ENCODE measurements at regions not wholly inside any gene's neighbourhood (a gene's known extent, or its start where the extent isn't known, plus 50 kb on each side); places are given as distances from the start of the nearest gene placed in this dataset.
"Not testable (repeated sequence)": the region's sequence is repeated elsewhere in the genome, so short reads cannot be mapped to it uniquely, and the experiment has no call there.

DNA sequence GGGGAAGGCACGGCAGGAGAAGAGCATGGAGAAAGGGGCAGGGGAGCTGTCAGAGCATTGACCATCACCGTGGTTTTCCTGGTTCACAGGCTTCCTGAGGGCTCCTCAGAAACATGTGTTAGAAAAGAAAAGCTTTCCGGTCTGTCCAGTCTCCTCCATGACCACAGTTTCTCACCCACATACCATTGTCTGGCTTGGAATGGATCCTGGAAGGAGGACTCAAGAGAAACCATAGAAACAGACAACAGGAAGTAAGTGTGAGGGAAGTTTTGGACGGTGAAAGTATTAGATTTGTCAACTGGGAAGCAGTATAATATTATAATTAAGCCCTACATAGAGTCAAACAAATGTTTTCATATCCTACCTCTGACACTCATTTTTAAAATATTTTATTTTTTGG is 52.7 kb upstream of the NOTCH2NLA start:
- not testable (repeated sequence) for TF ChIP-seq TOX (CRISPR knock-in tag; IDR thresholded peaks at IDR 0.05; ENCODE audit: borderline replicate concordance); ARNTL (CRISPR knock-in tag; IDR thresholded peaks at IDR 0.05; ENCODE audit: borderline replicate concordance, low read depth); ZFP30 (CRISPR knock-in tag; IDR thresholded peaks at IDR 0.05); CREB5 (CRISPR knock-in tag; IDR thresholded peaks at IDR 0.05; ENCODE audit: low read depth); ZFP3 (CRISPR knock-in tag; IDR thresholded peaks at IDR 0.05); ZC3H10 (CRISPR knock-in tag; IDR thresholded peaks at IDR 0.05); ZNF70 (CRISPR knock-in tag; IDR thresholded peaks at IDR 0.05); ISL1 (CRISPR knock-in tag; IDR thresholded peaks at IDR 0.05); PATZ1 (CRISPR knock-in tag; IDR thresholded peaks at IDR 0.05; ENCODE audit: borderline replicate concordance); OSR1 (CRISPR knock-in tag; IDR thresholded peaks at IDR 0.05); PPARA (CRISPR knock-in tag; IDR thresholded peaks at IDR 0.05; ENCODE audit: borderline replicate concordance); SNAI2 (CRISPR knock-in tag; IDR thresholded peaks at IDR 0.05)
- TF ChIP-seq, protein P1, sequence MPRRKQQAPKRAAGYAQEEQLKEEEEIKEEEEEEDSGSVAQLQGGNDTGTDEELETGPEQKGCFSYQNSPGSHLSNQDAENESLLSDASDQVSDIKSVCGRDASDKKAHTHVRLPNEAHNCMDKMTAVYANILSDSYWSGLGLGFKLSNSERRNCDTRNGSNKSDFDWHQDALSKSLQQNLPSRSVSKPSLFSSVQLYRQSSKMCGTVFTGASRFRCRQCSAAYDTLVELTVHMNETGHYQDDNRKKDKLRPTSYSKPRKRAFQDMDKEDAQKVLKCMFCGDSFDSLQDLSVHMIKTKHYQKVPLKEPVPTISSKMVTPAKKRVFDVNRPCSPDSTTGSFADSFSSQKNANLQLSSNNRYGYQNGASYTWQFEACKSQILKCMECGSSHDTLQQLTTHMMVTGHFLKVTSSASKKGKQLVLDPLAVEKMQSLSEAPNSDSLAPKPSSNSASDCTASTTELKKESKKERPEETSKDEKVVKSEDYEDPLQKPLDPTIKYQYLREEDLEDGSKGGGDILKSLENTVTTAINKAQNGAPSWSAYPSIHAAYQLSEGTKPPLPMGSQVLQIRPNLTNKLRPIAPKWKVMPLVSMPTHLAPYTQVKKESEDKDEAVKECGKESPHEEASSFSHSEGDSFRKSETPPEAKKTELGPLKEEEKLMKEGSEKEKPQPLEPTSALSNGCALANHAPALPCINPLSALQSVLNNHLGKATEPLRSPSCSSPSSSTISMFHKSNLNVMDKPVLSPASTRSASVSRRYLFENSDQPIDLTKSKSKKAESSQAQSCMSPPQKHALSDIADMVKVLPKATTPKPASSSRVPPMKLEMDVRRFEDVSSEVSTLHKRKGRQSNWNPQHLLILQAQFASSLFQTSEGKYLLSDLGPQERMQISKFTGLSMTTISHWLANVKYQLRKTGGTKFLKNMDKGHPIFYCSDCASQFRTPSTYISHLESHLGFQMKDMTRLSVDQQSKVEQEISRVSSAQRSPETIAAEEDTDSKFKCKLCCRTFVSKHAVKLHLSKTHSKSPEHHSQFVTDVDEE (CRISPR knock-in tag; IDR thresholded peaks at IDR 0.05) = not testable (repeated sequence)
